ENCODE measurements at regions not wholly inside any gene's neighbourhood (a gene's known extent, or its start where the extent isn't known, plus 50 kb on each side); places are given as distances from the start of the nearest gene placed in this dataset.
A peak's percentile ranks its signal among the peaks of the same experiment; 100 is the strongest.

GRCh38 chr1:55854911-55855310, 639.7 kb upstream of the USP24 start:
- TF ChIP-seq, protein P1, sequence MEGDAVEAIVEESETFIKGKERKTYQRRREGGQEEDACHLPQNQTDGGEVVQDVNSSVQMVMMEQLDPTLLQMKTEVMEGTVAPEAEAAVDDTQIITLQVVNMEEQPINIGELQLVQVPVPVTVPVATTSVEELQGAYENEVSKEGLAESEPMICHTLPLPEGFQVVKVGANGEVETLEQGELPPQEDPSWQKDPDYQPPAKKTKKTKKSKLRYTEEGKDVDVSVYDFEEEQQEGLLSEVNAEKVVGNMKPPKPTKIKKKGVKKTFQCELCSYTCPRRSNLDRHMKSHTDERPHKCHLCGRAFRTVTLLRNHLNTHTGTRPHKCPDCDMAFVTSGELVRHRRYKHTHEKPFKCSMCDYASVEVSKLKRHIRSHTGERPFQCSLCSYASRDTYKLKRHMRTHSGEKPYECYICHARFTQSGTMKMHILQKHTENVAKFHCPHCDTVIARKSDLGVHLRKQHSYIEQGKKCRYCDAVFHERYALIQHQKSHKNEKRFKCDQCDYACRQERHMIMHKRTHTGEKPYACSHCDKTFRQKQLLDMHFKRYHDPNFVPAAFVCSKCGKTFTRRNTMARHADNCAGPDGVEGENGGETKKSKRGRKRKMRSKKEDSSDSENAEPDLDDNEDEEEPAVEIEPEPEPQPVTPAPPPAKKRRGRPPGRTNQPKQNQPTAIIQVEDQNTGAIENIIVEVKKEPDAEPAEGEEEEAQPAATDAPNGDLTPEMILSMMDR (IDR thresholded peaks at IDR 0.05; ENCODE audit: insufficient read depth, low read length), result no peak
- H3K4me3 ChIP-seq (ENCODE audit: low read depth, low read length), result no peak overlapping the region
- DNase-seq (ENCODE audit: low read depth), result peak; percentile 74

DNA sequence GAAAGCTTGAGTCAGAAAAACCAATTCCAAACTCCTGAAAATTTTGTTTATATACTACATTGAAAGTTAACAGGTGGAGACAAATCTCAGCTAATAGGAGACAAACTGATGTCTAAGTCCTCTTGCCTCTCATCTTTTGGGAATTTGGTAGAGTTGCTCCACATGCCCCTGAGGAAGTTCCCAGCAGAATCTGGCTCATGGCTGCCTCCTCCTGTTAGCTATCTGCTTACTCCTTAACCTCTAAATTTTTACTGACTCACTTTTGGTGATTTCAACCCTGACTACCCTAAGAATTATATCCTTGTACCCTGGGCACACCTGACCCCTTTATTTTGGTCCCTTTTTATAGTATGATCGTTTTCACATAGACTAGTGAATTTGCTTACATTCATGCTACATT, 633.7 kb upstream of the USP24 start:
- no peak overlapping the region for H3K4me3 ChIP-seq (ENCODE audit: low read depth, low read length)
- DNase-seq (ENCODE audit: low read depth), result peak; percentile 69
- TF ChIP-seq, protein P1 (IDR thresholded peaks at IDR 0.05; ENCODE audit: insufficient read depth, low read length), result peak; percentile 39

DNA sequence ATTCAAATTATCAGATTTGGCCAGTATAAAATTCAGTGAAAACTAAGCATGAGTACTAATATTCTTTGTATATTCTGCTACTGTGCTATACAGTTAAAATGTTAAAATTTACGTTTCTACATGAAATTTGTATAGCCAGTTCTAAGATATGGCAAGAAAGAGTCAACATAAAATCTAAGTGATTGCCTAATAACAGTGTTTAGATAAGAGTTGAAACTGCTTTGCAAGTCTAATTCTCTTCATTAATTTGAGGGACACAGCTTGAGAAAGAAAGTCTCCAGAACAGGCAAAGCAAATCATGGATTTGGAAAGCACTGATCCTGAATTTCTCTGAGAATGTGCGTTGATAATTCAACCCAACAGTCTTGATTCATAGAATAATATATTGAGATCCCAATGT, 630.9 kb upstream of the USP24 start:
- no peak overlapping the region for H3K4me3 ChIP-seq (ENCODE audit: low read depth, low read length)
- TF ChIP-seq, protein P1 (IDR thresholded peaks at IDR 0.05; ENCODE audit: insufficient read depth, low read length), result no peak
- DNase-seq (ENCODE audit: low read depth), result no peak

DNA sequence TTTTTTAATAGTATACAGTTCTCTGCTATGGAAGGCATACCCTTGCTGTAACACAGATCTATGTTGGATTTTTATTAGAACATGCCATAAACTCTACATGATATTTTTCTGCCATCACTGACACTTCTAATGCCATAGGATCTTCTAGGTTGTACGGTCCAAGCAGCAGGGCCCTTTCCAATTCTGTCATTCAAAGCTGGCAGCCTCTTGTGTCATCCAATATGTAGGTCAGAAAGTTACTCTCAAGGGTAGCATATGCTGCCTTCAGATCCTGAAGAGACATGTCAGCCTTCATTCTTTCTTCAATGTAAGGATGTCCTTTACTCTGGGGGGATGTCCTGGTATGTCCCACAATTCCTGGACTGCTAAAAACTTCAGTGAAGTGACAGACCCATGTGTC, 629.2 kb upstream of the USP24 start:
- TF ChIP-seq, protein P1 (IDR thresholded peaks at IDR 0.05; ENCODE audit: insufficient read depth, low read length), result no peak
- no peak overlapping the region for H3K4me3 ChIP-seq (ENCODE audit: low read depth, low read length)
- no peak for DNase-seq (ENCODE audit: low read depth)

GRCh38 chr1:55839626-55840025, 624.5 kb upstream of the USP24 start:
- no peak for DNase-seq (ENCODE audit: low read depth)
- TF ChIP-seq, protein P1 (IDR thresholded peaks at IDR 0.05; ENCODE audit: insufficient read depth, low read length), result no peak
- H3K4me3 ChIP-seq (ENCODE audit: low read depth, low read length), result no peak overlapping the region

- H3K4me3 ChIP-seq (ENCODE audit: low read depth, low read length), result no peak overlapping the region
- no peak for DNase-seq (ENCODE audit: low read depth)
- TF ChIP-seq, protein P1 (IDR thresholded peaks at IDR 0.05; ENCODE audit: insufficient read depth, low read length), result no peak
Measured at GRCh38 chr1:55839221-55839620, 624.1 kb upstream of the USP24 start.

DNA sequence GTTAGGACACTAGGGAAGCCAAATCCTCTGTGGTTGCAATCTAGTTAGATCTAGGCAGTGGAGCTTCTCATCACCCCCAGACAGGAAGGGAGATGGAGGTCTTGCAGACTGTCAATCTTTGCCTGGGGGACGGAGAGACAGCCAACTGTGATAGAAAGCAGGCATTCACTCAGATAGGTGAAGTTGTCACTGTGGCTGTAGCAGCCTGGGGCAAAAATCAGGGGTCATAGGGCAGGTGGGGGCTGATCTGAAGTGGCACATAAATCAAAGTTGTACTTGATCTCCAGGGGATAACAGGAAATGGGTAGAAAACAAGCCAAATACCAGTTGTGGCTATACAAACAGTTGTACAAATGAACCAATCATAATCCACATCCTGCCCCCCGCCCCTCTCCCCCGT, 620.9 kb upstream of the USP24 start:
- no peak overlapping the region for H3K4me3 ChIP-seq (ENCODE audit: low read depth, low read length)
- DNase-seq (ENCODE audit: low read depth), result no peak
- TF ChIP-seq, protein P1 (IDR thresholded peaks at IDR 0.05; ENCODE audit: insufficient read depth, low read length), result no peak
